Activated T-helper 17 cell treated with anti-CD3 and anti-CD28 coated beads, Interleukin-2, amount 50 U/mL, for 72 hours (primary cell): ENCODE measurements at regions not wholly inside any gene's neighbourhood (a gene's known extent, or its start where the extent isn't known, plus 50 kb on each side); places are given as distances from the start of the nearest gene placed in this dataset.

Source experiments
- ATAC-seq: fragments of 150-1000 bp; cut with Tn5 transposase; replicated peaks from 2 replicates; pipeline ENCODE4 v1.10.0; 2021; ENCODE audit warnings: mild to moderate bottlenecking, moderate library complexity
- H3K27ac Mint-ChIP-seq: one replicate; pipeline ENCODE4 v1.8.0; 2022; ENCODE audit warnings: mixed read lengths
- H3K27me3 Mint-ChIP-seq: one replicate; pipeline ENCODE4 v1.8.0; 2022; ENCODE audit warnings: mixed read lengths
- H3K36me3 Mint-ChIP-seq: one replicate; pipeline ENCODE4 v1.8.0; 2022; ENCODE audit warnings: low read depth, mild to moderate bottlenecking, mixed read lengths
- H3K4me1 Mint-ChIP-seq: one replicate; pipeline ENCODE4 v1.8.0; 2022; ENCODE audit warnings: mixed read lengths
- H3K4me3 Mint-ChIP-seq: one replicate; pipeline ENCODE4 v1.8.0; 2022; ENCODE audit warnings: mild to moderate bottlenecking, mixed read lengths
- H3K9me3 Mint-ChIP-seq: one replicate; pipeline ENCODE4 v1.8.0; 2022; ENCODE audit warnings: mixed read lengths

DNA sequence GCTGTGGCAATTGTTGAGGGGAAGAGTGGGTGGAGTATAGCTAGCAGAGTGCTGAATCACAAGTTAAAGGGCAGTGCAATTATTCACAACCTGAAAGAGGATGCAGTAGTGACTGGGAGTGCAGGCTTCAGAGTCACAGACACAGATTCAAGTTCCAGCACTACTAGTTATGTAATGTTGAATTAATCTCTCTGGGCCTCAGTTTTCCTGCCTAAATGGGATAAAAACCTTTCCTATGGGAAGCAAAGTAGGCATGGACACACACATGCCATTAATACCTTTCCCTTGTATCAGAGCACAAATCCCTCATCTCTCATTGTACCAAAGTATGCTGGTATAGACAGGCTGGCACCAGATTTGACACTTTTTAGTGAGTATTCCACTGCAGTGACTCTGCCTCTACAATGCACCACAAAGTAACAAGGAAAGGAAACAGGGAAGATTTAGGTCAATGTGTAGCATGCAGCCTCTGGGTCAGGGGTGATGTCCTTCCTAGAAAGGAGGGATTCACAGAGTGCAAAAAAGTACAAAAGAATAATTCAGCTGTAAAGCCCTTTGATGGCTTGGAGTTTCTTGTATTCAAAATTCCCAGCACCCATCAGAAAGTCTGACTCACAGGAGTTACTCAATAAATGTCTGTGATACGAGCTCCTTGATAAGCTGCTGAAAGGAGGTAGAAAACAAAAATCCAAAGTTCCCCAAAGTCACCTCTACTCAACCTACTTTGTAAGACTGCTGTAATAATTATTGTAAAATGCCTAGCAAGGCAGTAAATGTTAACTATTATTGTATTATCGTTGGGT, 507.5 kb upstream of the TGFBR2 start:
- peak; percentile 63 for ATAC-seq

DNA sequence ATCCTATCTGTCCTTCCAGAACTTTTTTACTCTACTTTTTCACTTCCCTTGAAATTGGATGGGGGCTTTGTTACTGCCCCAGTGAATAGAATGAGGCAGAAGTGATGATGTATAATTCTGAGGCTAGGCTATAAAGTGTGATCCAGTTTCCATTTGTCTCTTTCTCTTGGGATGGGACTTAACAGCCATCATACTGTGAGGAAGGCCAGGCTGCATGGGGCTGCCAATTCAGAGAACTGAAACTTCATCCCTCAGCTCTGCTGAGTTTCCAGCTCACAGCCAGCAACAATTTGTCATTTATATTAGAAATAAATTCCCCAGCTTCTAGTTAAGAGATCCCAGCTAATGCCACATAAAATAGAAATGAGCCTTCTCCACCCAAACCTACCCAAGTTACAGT, 504.0 kb upstream of the TGFBR2 start:
- H3K4me1 Mint-ChIP-seq = no peaks in the 10 kb centered on the region
- peaks cover 5% of the 10 kb centered on the region for H3K9me3 Mint-ChIP-seq

More for the DNA sequence above, 507.5 kb upstream of the TGFBR2 start:
- Mint-ChIP-seq H3K27ac (no peak overlapping the region), H3K27me3 (peaks cover 4% of the 10 kb centered on the region), H3K36me3 (no peaks in the 10 kb centered on the region), H3K4me3 (no peak overlapping the region), H3K4me1 (no peaks in the 10 kb centered on the region), H3K9me3 (no peaks in the 10 kb centered on the region)

DNA sequence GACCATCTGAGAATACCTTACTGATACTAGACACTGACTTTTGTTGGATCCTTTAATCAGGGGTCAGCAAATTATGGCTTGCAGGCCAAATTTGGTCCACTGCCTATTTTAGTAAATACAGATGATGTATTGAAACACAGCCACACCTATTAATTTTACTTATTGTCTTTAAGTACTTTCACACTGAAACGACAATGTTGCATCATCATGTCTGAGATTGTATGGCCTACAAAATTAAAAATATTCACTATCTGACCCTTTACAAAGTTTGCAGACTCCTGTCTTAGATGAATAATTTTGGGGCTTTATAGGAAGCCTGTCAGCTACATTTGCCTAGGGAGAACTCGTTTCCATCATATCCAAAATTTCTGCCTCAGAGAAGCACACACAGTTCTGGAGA, 503.2 kb upstream of the TGFBR2 start:
- ATAC-seq = no peak

More for the DNA sequence above, 504.0 kb upstream of the TGFBR2 start:
- H3K36me3 Mint-ChIP-seq = no peaks in the 10 kb centered on the region
- H3K27me3 Mint-ChIP-seq = peaks cover 13% of the 10 kb centered on the region
- no peak overlapping the region for H3K27ac Mint-ChIP-seq
- ATAC-seq = no peak
- H3K4me3 Mint-ChIP-seq = no peak overlapping the region

GRCh38 chr3:30107531-30107930, 498.9 kb upstream of the TGFBR2 start:
- peaks cover 21% of the 10 kb centered on the region for H3K27me3 Mint-ChIP-seq
- no peaks in the 10 kb centered on the region for H3K36me3 Mint-ChIP-seq
- no peak overlapping the region for H3K4me3 Mint-ChIP-seq
- ATAC-seq = no peak
- H3K27ac Mint-ChIP-seq = no peak overlapping the region
- H3K9me3 Mint-ChIP-seq = peaks cover 5% of the 10 kb centered on the region
- H3K4me1 Mint-ChIP-seq = no peaks in the 10 kb centered on the region

More for the DNA sequence above, 503.2 kb upstream of the TGFBR2 start:
- no peak overlapping the region for H3K27ac Mint-ChIP-seq
- peaks cover 5% of the 10 kb centered on the region for H3K9me3 Mint-ChIP-seq
- H3K4me1 Mint-ChIP-seq = no peaks in the 10 kb centered on the region
- no peak overlapping the region for H3K4me3 Mint-ChIP-seq
- peaks cover 13% of the 10 kb centered on the region for H3K27me3 Mint-ChIP-seq
- no peaks in the 10 kb centered on the region for H3K36me3 Mint-ChIP-seq

DNA sequence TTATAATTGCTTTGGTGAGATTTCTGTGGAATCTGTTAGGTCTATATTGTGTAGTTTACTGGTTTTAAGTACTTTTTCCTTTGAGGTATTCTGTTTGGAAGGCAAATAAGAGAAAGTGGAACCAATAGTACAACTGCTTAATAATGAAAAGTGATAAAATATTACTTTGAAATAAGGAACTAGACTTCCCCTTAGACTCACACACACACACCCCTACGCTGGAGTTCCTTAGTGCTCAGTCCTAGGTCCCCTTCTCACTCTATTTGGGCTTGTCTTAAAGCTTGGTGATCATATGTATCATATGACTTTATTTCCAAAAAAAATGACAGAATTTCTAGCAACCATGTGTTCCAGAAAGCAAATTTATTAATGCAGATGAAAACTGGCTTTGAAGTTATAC, 494.0 kb upstream of the TGFBR2 start:
- no peak for ATAC-seq
- Mint-ChIP-seq H3K4me1 (no peaks in the 10 kb centered on the region), H3K36me3 (no peaks in the 10 kb centered on the region), H3K9me3 (no peaks in the 10 kb centered on the region), H3K27me3 (peaks cover 8% of the 10 kb centered on the region), H3K27ac (no peak overlapping the region), H3K4me3 (no peak overlapping the region)

- H3K27ac Mint-ChIP-seq = no peak overlapping the region
- no peaks in the 10 kb centered on the region for H3K4me1 Mint-ChIP-seq
- no peak overlapping the region for H3K4me3 Mint-ChIP-seq
- ATAC-seq = no peak
- H3K27me3 Mint-ChIP-seq = peaks cover 8% of the 10 kb centered on the region
- no peaks in the 10 kb centered on the region for H3K36me3 Mint-ChIP-seq
- no peaks in the 10 kb centered on the region for H3K9me3 Mint-ChIP-seq
These were observed 493.4 kb upstream of the TGFBR2 start for GRCh38 chr3:30112902-30113484.

GRCh38 chr3:30113906-30114305, 492.5 kb upstream of the TGFBR2 start:
- no peaks in the 10 kb centered on the region for H3K9me3 Mint-ChIP-seq
- ATAC-seq = no peak
- H3K4me3 Mint-ChIP-seq = no peak overlapping the region
- H3K27ac Mint-ChIP-seq = no peak overlapping the region
- H3K36me3 Mint-ChIP-seq = no peaks in the 10 kb centered on the region
- peaks cover 6% of the 10 kb centered on the region for H3K27me3 Mint-ChIP-seq
- H3K4me1 Mint-ChIP-seq = no peaks in the 10 kb centered on the region

DNA sequence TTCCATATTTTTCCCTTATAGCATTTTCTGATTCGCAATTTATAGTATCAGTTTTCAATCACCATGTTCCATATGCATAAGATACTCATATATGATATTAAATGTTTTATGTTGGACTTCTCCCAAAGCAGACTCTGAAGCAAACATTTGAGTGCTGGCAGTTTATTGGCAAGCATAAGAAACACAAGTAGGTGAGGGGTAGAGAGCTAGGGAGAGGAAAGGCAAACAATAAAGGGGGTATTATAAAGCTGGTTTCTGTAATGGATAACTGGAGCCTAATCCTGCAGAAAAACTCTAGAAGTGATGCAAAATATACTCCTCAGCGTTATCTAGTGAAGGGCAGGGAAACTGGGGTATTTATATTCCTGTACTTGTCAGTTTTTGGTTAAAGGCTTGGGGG, 491.5 kb upstream of the TGFBR2 start:
- no peak overlapping the region for H3K27ac Mint-ChIP-seq
- H3K4me1 Mint-ChIP-seq = no peaks in the 10 kb centered on the region
- no peaks in the 10 kb centered on the region for H3K36me3 Mint-ChIP-seq
- H3K4me3 Mint-ChIP-seq = no peak overlapping the region
- ATAC-seq = no peak
- no peaks in the 10 kb centered on the region for H3K9me3 Mint-ChIP-seq
- H3K27me3 Mint-ChIP-seq = no peaks in the 10 kb centered on the region

- no peak for ATAC-seq
- Mint-ChIP-seq H3K27ac (no peak overlapping the region), H3K27me3 (peaks cover 3% of the 10 kb centered on the region), H3K9me3 (no peaks in the 10 kb centered on the region), H3K36me3 (no peaks in the 10 kb centered on the region), H3K4me1 (no peaks in the 10 kb centered on the region), H3K4me3 (no peak overlapping the region)
These were observed 484.0 kb upstream of the TGFBR2 start for GRCh38 chr3:30122359-30122758.

- Mint-ChIP-seq H3K4me1 (no peaks in the 10 kb centered on the region), H3K36me3 (no peaks in the 10 kb centered on the region), H3K27ac (no peak overlapping the region), H3K27me3 (peaks cover 3% of the 10 kb centered on the region), H3K4me3 (no peak overlapping the region), H3K9me3 (no peaks in the 10 kb centered on the region)
- ATAC-seq = no peak
These were observed 483.2 kb upstream of the TGFBR2 start for GRCh38 chr3:30123224-30123623.

GRCh38 chr3:30123755-30124154, 482.6 kb upstream of the TGFBR2 start:
- ATAC-seq = no peak
- Mint-ChIP-seq H3K27me3 (peaks cover 3% of the 10 kb centered on the region), H3K4me3 (no peak overlapping the region), H3K4me1 (no peaks in the 10 kb centered on the region), H3K36me3 (no peaks in the 10 kb centered on the region), H3K9me3 (no peaks in the 10 kb centered on the region), H3K27ac (no peak overlapping the region)

DNA sequence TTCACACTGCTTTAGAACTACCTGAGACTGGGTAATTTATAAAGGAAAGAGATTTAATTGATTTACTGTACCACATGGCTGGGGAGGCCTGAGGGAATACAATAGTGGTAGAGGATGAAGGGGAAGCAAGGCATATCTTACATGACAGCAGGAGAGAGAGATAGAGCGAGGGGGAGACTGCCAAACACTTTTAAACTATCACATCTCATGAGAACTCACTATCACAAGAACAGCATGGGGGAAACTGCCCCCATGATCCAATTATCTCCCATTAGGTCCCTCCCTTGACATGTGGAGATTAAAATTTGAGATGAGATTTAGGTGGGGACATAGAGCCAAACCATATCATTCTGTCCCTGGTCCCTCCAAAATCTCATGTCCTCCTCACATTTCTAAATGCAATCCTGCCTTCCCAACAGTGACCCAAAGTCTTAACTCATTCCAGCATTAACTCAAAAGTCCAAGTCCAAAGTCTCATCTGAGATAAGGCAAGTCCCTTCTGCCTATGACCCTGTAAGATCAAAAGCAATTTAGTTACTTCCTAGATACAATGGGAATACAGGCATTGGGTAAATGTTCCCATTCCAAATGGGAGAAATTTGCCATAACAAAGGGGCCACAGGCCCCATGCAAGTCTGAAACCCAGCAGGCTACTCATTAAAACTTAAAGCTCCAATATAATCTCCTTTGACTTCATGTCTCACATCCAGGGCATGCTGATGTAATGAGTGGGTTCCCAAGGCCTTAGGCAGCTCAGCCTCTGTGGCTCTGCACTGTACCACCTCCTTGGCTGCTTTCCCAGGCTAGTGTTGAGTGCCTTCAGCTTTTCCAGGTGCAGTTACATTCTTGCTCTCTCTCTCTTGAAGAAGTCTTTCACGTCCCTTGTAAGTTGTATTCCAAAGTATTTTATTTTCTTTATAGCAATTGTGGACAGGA, 481.7 kb upstream of the TGFBR2 start:
- Mint-ChIP-seq H3K36me3 (no peaks in the 10 kb centered on the region), H3K4me1 (no peaks in the 10 kb centered on the region), H3K27me3 (peaks cover 3% of the 10 kb centered on the region), H3K9me3 (no peaks in the 10 kb centered on the region), H3K4me3 (no peak overlapping the region), H3K27ac (no peak overlapping the region)
- ATAC-seq = no peak

GRCh38 chr3:30129765-30130164, 476.6 kb upstream of the TGFBR2 start:
- H3K9me3 Mint-ChIP-seq = no peaks in the 10 kb centered on the region
- no peaks in the 10 kb centered on the region for H3K36me3 Mint-ChIP-seq
- H3K4me1 Mint-ChIP-seq = no peaks in the 10 kb centered on the region
- no peak for ATAC-seq
- H3K27ac Mint-ChIP-seq = no peak overlapping the region
- H3K4me3 Mint-ChIP-seq = no peak overlapping the region
- H3K27me3 Mint-ChIP-seq = peaks cover 3% of the 10 kb centered on the region

DNA sequence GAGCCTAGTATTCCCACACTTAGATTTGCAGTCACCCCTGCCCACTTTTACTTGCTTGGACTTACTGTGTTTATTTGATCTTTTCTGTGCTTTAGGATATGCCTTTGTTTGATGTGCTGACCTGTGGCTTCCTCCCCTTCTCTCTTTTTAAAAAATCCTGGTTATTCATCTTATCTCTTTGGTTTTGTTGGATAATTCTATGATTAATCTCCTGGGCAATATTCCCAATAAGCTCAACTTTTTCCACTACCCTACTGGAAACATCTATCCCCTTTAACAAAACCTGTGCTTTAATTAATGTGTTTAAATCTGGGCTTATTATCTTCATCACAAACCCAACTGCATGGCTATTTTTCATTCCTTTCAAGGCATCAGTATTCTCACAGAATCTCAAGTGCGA, 476.0 kb upstream of the TGFBR2 start:
- no peaks in the 10 kb centered on the region for H3K4me1 Mint-ChIP-seq

More for the DNA sequence above, 476.0 kb upstream of the TGFBR2 start:
- peaks cover 3% of the 10 kb centered on the region for H3K9me3 Mint-ChIP-seq
- H3K27ac Mint-ChIP-seq = no peak overlapping the region
- ATAC-seq = no peak
- H3K27me3 Mint-ChIP-seq = peaks cover 3% of the 10 kb centered on the region
- H3K4me3 Mint-ChIP-seq = no peak overlapping the region
- no peaks in the 10 kb centered on the region for H3K36me3 Mint-ChIP-seq
